Coronary artery (tissue), 2 donors: ENCODE measurements at regions not wholly inside any gene's neighbourhood (a gene's known extent, or its start where the extent isn't known, plus 50 kb on each side); places are given as distances from the start of the nearest gene placed in this dataset.

Experiments used
- DNase-seq: peaks from one replicate; pipeline ENCODE4 v3.0.0-alpha.2; 2017; ENCODE audit warnings: low spot score
- H3K27ac ChIP-seq, 2 donors: fragments of 200-600 bp; sonication (generic); one replicate each; pipeline ENCODE4 v1.5.1; 2016 to 2019
- H3K4me3 ChIP-seq: fragments of 200-600 bp; sonication (generic); 2 replicates; pipeline ENCODE4 v1.5.1; 2016; ENCODE audit warnings: mild to moderate bottlenecking, moderate library complexity
- TF ChIP-seq, protein P1 (sequence below): fragments of 200-600 bp; sonication (generic); IDR thresholded peaks from one replicate; pipeline ENCODE4 v1.5.1; 2019; ENCODE audit warnings: antibody characterized with exemption

GRCh38 chr13:22127277-22128164 lies 456.6 kb downstream of the FGF9 start:
- DNase-seq: no peak
- TF ChIP-seq, protein P1, sequence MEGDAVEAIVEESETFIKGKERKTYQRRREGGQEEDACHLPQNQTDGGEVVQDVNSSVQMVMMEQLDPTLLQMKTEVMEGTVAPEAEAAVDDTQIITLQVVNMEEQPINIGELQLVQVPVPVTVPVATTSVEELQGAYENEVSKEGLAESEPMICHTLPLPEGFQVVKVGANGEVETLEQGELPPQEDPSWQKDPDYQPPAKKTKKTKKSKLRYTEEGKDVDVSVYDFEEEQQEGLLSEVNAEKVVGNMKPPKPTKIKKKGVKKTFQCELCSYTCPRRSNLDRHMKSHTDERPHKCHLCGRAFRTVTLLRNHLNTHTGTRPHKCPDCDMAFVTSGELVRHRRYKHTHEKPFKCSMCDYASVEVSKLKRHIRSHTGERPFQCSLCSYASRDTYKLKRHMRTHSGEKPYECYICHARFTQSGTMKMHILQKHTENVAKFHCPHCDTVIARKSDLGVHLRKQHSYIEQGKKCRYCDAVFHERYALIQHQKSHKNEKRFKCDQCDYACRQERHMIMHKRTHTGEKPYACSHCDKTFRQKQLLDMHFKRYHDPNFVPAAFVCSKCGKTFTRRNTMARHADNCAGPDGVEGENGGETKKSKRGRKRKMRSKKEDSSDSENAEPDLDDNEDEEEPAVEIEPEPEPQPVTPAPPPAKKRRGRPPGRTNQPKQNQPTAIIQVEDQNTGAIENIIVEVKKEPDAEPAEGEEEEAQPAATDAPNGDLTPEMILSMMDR: no peak
- H3K27ac ChIP-seq: no peak overlapping the region
- no peak overlapping the region for H3K4me3 ChIP-seq

DNA sequence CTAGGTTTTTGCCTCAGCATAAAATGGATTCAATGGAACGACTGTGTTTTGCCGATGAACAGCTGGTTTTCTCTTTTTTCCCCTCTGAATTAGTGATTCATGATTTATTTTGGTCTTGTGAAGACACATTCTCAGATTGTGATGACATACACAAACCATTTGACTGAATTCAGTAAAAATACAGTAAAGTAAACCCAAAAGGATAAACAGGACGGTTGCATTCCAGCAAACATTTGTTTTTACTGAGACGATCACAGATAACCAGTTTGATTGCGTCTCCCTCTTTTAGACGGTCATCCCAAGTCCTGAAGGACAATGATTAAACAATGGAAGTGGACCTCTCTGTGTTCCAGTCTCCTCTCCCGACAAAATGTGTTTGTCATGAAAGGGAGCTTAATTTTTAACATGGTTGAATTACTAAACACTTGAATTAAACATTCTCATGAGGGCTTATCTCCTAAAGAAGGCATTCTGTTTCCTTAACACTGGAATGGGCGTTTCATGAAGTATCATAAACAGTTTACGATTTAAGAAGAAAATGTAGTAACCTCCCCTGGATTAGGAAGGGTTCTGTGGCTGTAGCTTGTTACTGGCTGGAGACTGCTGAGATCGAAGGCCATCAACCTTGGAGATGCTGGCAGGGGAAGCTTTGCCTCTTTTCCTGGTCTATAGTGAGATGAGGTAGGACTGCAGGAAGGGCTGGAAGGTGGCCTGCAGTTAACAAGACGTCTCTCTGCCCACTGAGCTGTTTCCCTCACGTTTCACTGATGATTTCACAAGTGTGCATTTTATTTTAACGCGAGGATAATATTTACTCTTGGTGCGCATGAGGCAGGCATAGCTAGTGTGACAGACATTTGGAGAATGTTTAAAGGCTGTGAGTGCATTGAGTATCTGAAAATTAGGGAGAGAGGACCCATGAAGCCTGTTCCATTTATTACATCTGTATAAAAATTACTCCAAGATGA lies 457.9 kb downstream of the FGF9 start:
- TF ChIP-seq, protein P1: no peak
- DNase-seq: no peak
- H3K4me3 ChIP-seq: no peak overlapping the region
- H3K27ac ChIP-seq: no peak overlapping the region

DNA sequence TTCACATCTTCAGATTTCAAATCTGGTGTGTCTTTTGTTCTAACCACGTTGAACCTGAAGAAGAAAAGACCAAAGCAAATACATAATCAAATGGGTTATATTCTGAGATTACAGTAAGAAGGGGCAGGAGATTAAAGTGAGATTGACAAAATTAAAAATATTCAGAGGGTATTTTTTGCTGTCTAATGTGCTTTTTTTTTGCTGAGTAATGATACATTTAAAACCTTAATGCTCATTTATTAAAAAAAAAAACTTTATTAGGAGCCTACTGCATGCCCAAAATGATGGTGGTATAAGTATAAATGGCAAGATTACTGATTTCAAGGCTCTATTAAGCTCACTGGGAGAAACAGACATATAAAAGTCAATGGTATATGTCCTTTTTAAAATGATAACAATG lies 459.4 kb downstream of the FGF9 start:
- TF ChIP-seq, protein P1: no peak
- no peak overlapping the region for H3K27ac ChIP-seq
- no peak for DNase-seq
- H3K4me3 ChIP-seq: no peak overlapping the region

DNA sequence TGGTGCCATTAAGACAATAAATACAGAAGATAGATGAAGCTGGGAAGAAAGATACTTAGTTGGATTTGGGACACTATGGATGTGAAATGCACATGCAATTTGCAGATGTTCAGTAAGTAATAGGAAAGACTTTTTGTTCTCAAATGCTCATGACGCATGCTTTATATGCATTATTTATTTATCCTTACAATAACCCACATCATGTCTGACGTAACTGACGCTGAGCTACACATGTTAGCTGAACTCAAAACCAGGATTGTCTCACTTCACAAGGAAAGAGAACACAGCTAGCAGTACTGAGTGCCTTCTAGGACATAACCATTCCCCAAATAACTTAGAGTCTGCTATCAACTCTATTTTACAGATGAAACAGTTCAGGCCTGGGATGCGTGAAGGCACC lies 463.4 kb downstream of the FGF9 start:
- no peak for DNase-seq
- TF ChIP-seq, protein P1: no peak
- Histone ChIP-seq H3K27ac (no peak overlapping the region), H3K4me3 (no peak overlapping the region)

DNA sequence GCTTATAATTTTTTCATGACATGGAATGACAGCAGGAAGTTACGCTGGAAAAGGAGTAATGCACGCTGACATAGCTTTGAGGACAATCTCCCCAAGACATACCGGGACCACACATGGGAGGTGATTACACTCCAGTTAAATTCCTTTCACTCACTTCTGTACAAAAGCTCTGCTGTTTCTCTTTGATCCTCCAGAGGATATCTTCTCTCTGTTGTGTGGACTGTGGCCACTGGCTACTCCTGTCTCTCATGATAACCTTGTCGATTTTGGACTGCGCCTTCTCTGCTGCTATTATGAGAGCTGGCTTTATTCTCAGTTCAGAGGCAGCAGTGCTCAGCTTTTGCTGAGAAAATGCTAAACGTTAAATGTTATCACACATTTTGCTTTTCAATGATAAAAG lies 464.6 kb downstream of the FGF9 start:
- TF ChIP-seq, protein P1: no peak
- H3K4me3 ChIP-seq: no peak overlapping the region
- DNase-seq: no peak
- H3K27ac ChIP-seq: no peak overlapping the region

- no peak for DNase-seq
- TF ChIP-seq, protein P1: no peak
- H3K27ac ChIP-seq: no peak overlapping the region
- no peak overlapping the region for H3K4me3 ChIP-seq
These were observed 466.6 kb downstream of the FGF9 start for GRCh38 chr13:22137361-22138050.
